Liver (tissue), 3 donors: ENCODE measurements at regions not wholly inside any gene's neighbourhood (a gene's known extent, or its start where the extent isn't known, plus 50 kb on each side); places are given as distances from the start of the nearest gene placed in this dataset.

Source experiments
- ATF3 ChIP-seq: IDR thresholded peaks from 2 replicates; pipeline ENCODE4 v1.6.1; 2016; ENCODE audit warnings: antibody characterized with exemption
- CTCF ChIP-seq: fragments of 150-350 bp; IDR thresholded peaks from 2 replicates; pipeline ENCODE4 v1.5.1; 2017; ENCODE audit warnings: improper control_type of control experiment, low read depth, low read length; ENCODE audit not compliant: missing input control
- EGR1 ChIP-seq, 2 donors: IDR thresholded peaks; 2 replicates each; pipeline ENCODE4 v1.6.1; 2016 to 2018; ENCODE audit warnings: antibody characterized with exemption in 2 of 2, low read depth in 2 of 2
- FOXA1 ChIP-seq: IDR thresholded peaks from 2 replicates; pipeline ENCODE4 v1.6.1; 2016; ENCODE audit warnings: antibody characterized with exemption
- GABPA ChIP-seq, 2 donors: IDR thresholded peaks in 1 of 2; conservative IDR thresholded peaks in 1 of 2; 2 replicates each; pipeline ENCODE4 v1.6.1; 2016; ENCODE audit warnings: antibody characterized with exemption in 2 of 2, mild to moderate bottlenecking in 1 of 2, moderate library complexity in 1 of 2
- JUND ChIP-seq, 2 donors: IDR thresholded peaks; 2 replicates each; pipeline ENCODE4 v1.6.1; 2016; ENCODE audit warnings: antibody characterized with exemption in 2 of 2
- MAX ChIP-seq: IDR thresholded peaks from 2 replicates; pipeline ENCODE4 v1.6.1; 2016; ENCODE audit warnings: antibody characterized with exemption
- RAD21 ChIP-seq, 2 donors: IDR thresholded peaks; 2 replicates each; pipeline ENCODE4 v1.6.1; 2016; ENCODE audit warnings: antibody characterized with exemption in 2 of 2, mild to moderate bottlenecking in 2 of 2
- TAF1 ChIP-seq: conservative IDR thresholded peaks from 2 replicates; pipeline ENCODE4 v1.6.1; 2016; ENCODE audit warnings: antibody characterized with exemption, mild to moderate bottlenecking
- YY1 ChIP-seq: IDR thresholded peaks from 2 replicates; pipeline ENCODE4 v1.6.1; 2016; ENCODE audit warnings: antibody characterized with exemption, mild to moderate bottlenecking
- ZBTB33 ChIP-seq: IDR thresholded peaks from 2 replicates; pipeline ENCODE4 v1.6.1; 2016; ENCODE audit warnings: antibody characterized with exemption
- donor health status: healthy.
- donor health status: healthy.

GRCh38 chr12:103105971-103106597, 148.6 kb downstream of the ASCL1 start:
- no peak for TF ChIP-seq ZBTB33
- TF ChIP-seq RAD21 (IDR thresholded peaks at IDR 0.05) = no peak
- no peak for TF ChIP-seq YY1
- TF ChIP-seq JUND (IDR thresholded peaks at IDR 0.05) = no peak
- TF ChIP-seq CTCF = no peak
- no peak for TF ChIP-seq EGR1 (IDR thresholded peaks at IDR 0.05; ENCODE audit: low read depth in 2 of 2)
- no peak for TF ChIP-seq GABPA (IDR thresholded peaks at IDR 0.05 in 1 of 2, conservative IDR thresholded peaks at IDR 0.05 in 1 of 2)
- TF ChIP-seq TAF1 = no peak
- no peak for TF ChIP-seq ATF3
- TF ChIP-seq MAX = no peak
- TF ChIP-seq FOXA1 = no peak
